Skeletal muscle tissue (tissue), 4 donors: ENCODE measurements at regions not wholly inside any gene's neighbourhood (a gene's known extent, or its start where the extent isn't known, plus 50 kb on each side); places are given as distances from the start of the nearest gene placed in this dataset. TPM values are rescaled to one million over a fixed set of nuclear protein-coding genes. Genes with fewer than 3 reads are reported as not detected.

Experiments used
- H3K27ac ChIP-seq: one replicate; pipeline ENCODE4 v1.7.0; 2013; ENCODE audit warnings: mild to moderate bottlenecking, low read depth, low read length, inconsistent platforms
- H3K27me3 ChIP-seq, 3 donors: one replicate each; pipeline ENCODE4 v1.7.0; 2013; ENCODE audit warnings: low read length in 3 of 3; ENCODE audit not compliant: control insufficient read depth in 3 of 3, insufficient read depth in 3 of 3
- H3K36me3 ChIP-seq, 3 donors: one replicate each; pipeline ENCODE4 v1.7.0; 2013; ENCODE audit warnings: low read length in 3 of 3; ENCODE audit not compliant: control insufficient read depth in 3 of 3, insufficient read depth in 3 of 3
- H3K4me1 ChIP-seq, 3 donors: one replicate each; pipeline ENCODE4 v1.7.0; 2013; ENCODE audit warnings: low read length in 3 of 3, mild to moderate bottlenecking in 3 of 3; ENCODE audit not compliant: control insufficient read depth in 3 of 3, insufficient read depth in 3 of 3
- H3K4me3 ChIP-seq, 3 donors: one replicate each; pipeline ENCODE4 v1.7.0; 2013; ENCODE audit warnings: low read length in 3 of 3
- H3K9ac ChIP-seq, 3 donors: one replicate each; pipeline ENCODE4 v1.7.0; 2013; ENCODE audit warnings: low read length in 3 of 3, mild to moderate bottlenecking in 3 of 3, moderate library complexity in 2 of 3, low read depth in 1 of 3
- H3K9me3 ChIP-seq, 3 donors: one replicate each; pipeline ENCODE4 v1.7.0; 2013; ENCODE audit warnings: low read length in 3 of 3; ENCODE audit not compliant: control insufficient read depth in 3 of 3
- small RNA-seq: library from RNA; depleted of rRNA; stranded (forward); fragments of <200 nt; gene quantifications from one replicate; pipeline ENCODE3, GENCODE V24; 2014
- donor health status: Osteomylitis.

DNA sequence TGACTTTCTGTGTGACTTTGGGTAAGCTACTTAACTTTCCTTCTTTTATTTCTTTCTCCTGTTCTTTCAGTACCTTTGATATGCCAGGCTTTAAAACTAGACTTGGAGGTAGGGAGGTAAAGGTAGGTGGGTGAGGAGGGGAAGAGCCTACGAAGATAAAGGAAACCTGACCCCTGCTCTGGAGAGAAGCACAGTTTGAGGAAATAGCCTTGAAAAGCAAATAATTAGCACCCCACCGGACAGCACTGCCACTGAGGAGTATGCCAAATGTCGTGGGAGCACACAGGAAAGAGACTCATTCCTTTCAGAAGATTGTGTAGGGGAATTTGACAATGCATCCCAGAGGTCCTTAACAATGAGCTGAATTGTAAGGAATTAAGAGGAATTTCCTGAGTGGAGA is 65.2 kb upstream of the SPAG17 start:
- H3K27ac ChIP-seq = no peak overlapping the region
- H3K36me3 ChIP-seq = no peaks in the 10 kb centered on the region
- no peaks in the 10 kb centered on the region for H3K9me3 ChIP-seq
- H3K9ac ChIP-seq = no peak overlapping the region
- no peaks in the 10 kb centered on the region for H3K27me3 ChIP-seq
- no peak overlapping the region for H3K4me3 ChIP-seq
- peaks cover 11 to 20% (median 12%) of the 10 kb centered on the region in 3 donors for H3K4me1 ChIP-seq

DNA sequence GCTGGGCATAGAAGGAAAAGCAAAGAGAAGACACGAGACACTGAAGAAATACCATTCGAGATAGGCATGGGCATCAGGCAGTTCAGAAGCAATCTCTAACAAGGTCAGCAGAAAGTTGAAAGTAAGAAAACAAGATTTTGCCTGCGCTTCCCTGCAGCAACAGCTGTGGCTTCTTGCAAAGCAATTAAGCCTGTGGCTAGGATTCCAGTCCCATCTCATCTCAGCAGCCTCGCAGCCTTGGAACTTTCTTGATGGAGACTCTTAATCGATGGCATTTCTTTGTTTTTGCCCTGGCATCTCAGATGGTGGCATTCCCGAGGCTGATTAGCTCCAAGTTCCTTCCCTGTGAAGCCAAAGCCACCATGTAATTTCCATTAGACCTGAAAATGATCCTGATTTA is 64.6 kb upstream of the SPAG17 start:
- H3K9ac ChIP-seq = no peak overlapping the region
- no peak overlapping the region for H3K27ac ChIP-seq

DNA sequence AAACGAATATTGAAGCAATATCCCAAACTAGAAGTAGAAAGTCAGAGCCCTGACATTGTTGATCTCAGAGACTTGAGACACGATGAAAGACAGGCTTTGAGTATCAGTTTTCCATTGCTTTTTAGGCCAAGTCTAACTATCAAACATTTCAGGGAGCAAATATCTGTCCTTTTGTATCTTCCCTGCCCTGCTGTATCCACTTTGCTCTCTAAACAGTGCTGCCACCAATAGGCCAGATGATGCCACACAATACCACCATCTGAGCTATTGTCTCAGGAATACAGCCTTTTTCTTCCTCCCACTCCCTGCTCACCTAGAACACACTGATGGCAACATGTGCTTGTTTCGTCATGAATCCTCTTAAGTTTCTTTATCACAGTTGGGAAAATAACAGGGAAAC is 62.6 kb upstream of the SPAG17 start:
- Histone ChIP-seq H3K9me3 (no peaks in the 10 kb centered on the region), H3K27me3 (no peaks in the 10 kb centered on the region), H3K36me3 (no peaks in the 10 kb centered on the region), H3K4me1 (peaks cover 8 to 11% (median 8%) of the 10 kb centered on the region in 3 donors), H3K27ac (no peak overlapping the region), H3K9ac (no peak overlapping the region), H3K4me3 (no peak overlapping the region)

More for the DNA sequence above, 64.6 kb upstream of the SPAG17 start:
- Histone ChIP-seq H3K4me3 (no peak overlapping the region), H3K9me3 (no peaks in the 10 kb centered on the region), H3K36me3 (no peaks in the 10 kb centered on the region), H3K27me3 (no peaks in the 10 kb centered on the region), H3K4me1 (peaks cover 11 to 20% (median 12%) of the 10 kb centered on the region in 3 donors)

DNA sequence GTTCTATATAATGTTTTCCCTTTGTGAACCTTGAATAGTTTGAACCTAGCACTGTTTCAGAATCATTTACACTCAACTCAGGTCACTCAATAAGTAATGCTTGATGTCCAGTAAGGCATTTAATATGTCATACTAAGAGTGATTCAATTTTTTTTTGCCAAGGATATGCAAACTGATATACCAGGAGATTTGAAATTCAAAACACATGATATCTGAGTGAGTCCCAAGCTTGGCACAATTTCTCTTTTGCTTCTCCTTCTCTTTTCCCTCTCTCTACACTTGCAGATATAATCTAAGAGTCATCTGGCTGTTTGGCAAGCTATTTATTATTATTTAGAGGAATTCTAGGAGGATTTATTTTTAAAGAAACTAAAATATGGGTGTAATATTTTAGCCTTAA is 61.6 kb upstream of the SPAG17 start:
- Histone ChIP-seq H3K9me3 (no peaks in the 10 kb centered on the region), H3K36me3 (no peaks in the 10 kb centered on the region), H3K4me1 (peaks cover 8 to 10% (median 8%) of the 10 kb centered on the region in 3 donors), H3K27me3 (no peaks in the 10 kb centered on the region), H3K27ac (no peak overlapping the region), H3K4me3 (no peak overlapping the region), H3K9ac (no peak overlapping the region)

DNA sequence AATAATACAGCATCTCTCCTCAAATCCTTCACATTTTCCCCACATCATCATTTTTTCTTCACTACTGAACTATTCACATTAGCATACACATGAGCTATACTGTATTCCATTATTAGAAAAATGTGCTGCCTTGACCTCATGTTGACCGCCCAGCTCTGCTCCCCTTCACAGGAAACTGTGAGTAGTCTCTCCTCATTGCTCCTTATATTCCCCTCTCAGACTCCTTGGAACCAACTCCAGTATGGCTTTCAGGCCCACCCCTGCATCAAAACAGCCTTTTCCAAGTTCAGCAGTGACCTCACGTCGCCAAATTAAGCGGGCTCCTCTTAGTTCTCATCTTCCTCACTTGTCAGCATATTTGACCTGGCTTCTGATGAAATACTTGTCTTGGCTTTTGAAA is 59.2 kb upstream of the SPAG17 start:
- Histone ChIP-seq H3K36me3 (no peaks in the 10 kb centered on the region), H3K9me3 (peaks cover 0 to 2% (median 0%) of the 10 kb centered on the region in 3 donors), H3K9ac (no peak overlapping the region), H3K4me3 (no peak overlapping the region), H3K27me3 (no peaks in the 10 kb centered on the region), H3K27ac (no peak overlapping the region), H3K4me1 (peaks cover 8 to 10% (median 8%) of the 10 kb centered on the region in 3 donors)

DNA sequence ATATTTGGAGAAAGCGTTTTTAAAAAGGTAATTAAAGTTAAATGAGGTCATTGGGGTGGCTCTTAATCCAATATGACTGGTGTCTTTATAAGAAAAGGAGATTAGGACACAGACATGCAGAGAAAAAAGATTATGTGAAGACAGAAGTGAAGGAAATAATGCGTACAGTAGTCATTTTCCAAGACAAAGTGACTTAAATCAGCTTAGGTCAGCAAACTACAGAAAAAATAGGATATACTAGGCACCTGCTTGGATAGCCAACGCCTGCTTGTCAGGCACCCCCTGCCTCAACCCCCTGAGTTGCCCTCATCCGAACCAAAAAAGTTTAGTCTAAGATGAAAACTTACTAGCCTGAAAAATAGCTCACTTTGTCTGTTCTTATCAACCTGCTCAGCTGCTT is 58.2 kb upstream of the SPAG17 start:
- no peak overlapping the region for H3K27ac ChIP-seq
- H3K9ac ChIP-seq = no peak overlapping the region
- peaks cover 8 to 10% (median 8%) of the 10 kb centered on the region in 3 donors for H3K4me1 ChIP-seq
- H3K36me3 ChIP-seq = no peaks in the 10 kb centered on the region
- H3K9me3 ChIP-seq = peaks cover 0 to 3% (median 0%) of the 10 kb centered on the region in 3 donors
- H3K4me3 ChIP-seq = no peak overlapping the region
- H3K27me3 ChIP-seq = no peaks in the 10 kb centered on the region

Small RNA genes in the stretch of these regions (small RNA-seq; reads per million reads assigned to genes)
- not detected for gene RNA5SP56
